A549 (cell line): ENCODE measurements at regions not wholly inside any gene's neighbourhood (a gene's known extent, or its start where the extent isn't known, plus 50 kb on each side); places are given as distances from the start of the nearest gene placed in this dataset.

Source experiments
- EP300 ChIP-seq, 2 experiments: fragments of >200 bp; sonication (Bioruptor Twin); formaldehyde crosslinking; IDR thresholded peaks; 2 replicates in 1 of 2; 3 replicates in 1 of 2; pipeline ENCODE4 v1.6.1; 2016 to 2017
- MAFK ChIP-seq: fragments of 450-650 bp; IDR thresholded peaks from 2 replicates; pipeline ENCODE4 v1.6.1; 2014; ENCODE audit not compliant: partially characterized antibody
- PHF8 ChIP-seq: fragments of 200-600 bp; sonication (generic); IDR thresholded peaks from 2 replicates; pipeline ENCODE4 v1.6.1; 2016; ENCODE audit warnings: low read depth, mild to moderate bottlenecking, antibody characterized with exemption, moderate library complexity, borderline replicate concordance
- POLR2A ChIP-seq: IDR thresholded peaks from 2 replicates; pipeline ENCODE4 v1.6.1; 2012; ENCODE audit warnings: mild to moderate bottlenecking, low read length
- RFX5 ChIP-seq: fragments of 450-650 bp; IDR thresholded peaks from 2 replicates; pipeline ENCODE4 v1.7.1; 2014; ENCODE audit warnings: antibody characterized with exemption, mild to moderate bottlenecking, moderate library complexity
- ZNF302 ChIP-seq: fragments of 250-450 bp; sonication (Bioruptor Pico); IDR thresholded peaks from 2 replicates; pipeline ENCODE4 v1.9.0; 2021; ENCODE audit warnings: inconsistent platforms, mild to moderate bottlenecking, moderate library complexity
- TF ChIP-seq, protein P1 (sequence below): fragments of >200 bp; sonication (Bioruptor Twin); formaldehyde crosslinking; IDR thresholded peaks from 3 replicates; pipeline ENCODE4 v1.5.1; 2016
- TF ChIP-seq, protein P2 (sequence below): fragments of 450-650 bp; IDR thresholded peaks from 2 replicates; pipeline ENCODE4 v1.6.1; 2014; ENCODE audit warnings: antibody characterized with exemption
- TF ChIP-seq, protein P3 (sequence below): fragments of 200-600 bp; sonication (generic); IDR thresholded peaks from 2 replicates; pipeline ENCODE4 v1.6.1; 2016; ENCODE audit warnings: antibody characterized with exemption, mild to moderate bottlenecking, moderate library complexity
- TF ChIP-seq, protein P4 (sequence below): IDR thresholded peaks from 2 replicates; pipeline ENCODE4 v1.6.1; 2012

DNA sequence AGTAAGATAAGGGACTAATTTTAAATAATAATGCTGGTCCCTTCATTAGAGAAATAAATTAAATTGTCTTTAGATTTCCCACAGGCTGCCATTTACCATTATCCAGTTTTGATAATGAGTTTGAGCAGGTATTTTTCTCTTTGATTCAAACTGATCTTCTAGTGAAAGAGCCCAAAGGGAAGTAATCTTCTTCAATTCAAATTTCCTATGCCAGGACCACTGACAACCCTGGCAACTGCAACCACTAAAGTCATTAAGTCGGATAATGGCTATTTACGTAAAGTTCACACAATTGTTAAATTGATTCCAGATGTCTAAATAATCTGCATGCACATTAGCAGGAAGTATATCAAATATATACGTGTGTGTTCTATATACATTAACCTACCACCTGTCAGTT is 399.3 kb downstream of the PTPRC start:
- TF ChIP-seq EP300 (IDR thresholded peaks at IDR 0.05) (no peak), MAFK (no peak), RFX5 (no peak), ZNF302 (CRISPR knock-in tag) (no peak), POLR2A (no peak), PHF8 (no peak)
- TF ChIP-seq, protein P1, sequence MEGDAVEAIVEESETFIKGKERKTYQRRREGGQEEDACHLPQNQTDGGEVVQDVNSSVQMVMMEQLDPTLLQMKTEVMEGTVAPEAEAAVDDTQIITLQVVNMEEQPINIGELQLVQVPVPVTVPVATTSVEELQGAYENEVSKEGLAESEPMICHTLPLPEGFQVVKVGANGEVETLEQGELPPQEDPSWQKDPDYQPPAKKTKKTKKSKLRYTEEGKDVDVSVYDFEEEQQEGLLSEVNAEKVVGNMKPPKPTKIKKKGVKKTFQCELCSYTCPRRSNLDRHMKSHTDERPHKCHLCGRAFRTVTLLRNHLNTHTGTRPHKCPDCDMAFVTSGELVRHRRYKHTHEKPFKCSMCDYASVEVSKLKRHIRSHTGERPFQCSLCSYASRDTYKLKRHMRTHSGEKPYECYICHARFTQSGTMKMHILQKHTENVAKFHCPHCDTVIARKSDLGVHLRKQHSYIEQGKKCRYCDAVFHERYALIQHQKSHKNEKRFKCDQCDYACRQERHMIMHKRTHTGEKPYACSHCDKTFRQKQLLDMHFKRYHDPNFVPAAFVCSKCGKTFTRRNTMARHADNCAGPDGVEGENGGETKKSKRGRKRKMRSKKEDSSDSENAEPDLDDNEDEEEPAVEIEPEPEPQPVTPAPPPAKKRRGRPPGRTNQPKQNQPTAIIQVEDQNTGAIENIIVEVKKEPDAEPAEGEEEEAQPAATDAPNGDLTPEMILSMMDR, result no peak
- TF ChIP-seq, protein P2, sequence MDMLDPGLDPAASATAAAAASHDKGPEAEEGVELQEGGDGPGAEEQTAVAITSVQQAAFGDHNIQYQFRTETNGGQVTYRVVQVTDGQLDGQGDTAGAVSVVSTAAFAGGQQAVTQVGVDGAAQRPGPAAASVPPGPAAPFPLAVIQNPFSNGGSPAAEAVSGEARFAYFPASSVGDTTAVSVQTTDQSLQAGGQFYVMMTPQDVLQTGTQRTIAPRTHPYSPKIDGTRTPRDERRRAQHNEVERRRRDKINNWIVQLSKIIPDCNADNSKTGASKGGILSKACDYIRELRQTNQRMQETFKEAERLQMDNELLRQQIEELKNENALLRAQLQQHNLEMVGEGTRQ, result no peak
- TF ChIP-seq, protein P3, sequence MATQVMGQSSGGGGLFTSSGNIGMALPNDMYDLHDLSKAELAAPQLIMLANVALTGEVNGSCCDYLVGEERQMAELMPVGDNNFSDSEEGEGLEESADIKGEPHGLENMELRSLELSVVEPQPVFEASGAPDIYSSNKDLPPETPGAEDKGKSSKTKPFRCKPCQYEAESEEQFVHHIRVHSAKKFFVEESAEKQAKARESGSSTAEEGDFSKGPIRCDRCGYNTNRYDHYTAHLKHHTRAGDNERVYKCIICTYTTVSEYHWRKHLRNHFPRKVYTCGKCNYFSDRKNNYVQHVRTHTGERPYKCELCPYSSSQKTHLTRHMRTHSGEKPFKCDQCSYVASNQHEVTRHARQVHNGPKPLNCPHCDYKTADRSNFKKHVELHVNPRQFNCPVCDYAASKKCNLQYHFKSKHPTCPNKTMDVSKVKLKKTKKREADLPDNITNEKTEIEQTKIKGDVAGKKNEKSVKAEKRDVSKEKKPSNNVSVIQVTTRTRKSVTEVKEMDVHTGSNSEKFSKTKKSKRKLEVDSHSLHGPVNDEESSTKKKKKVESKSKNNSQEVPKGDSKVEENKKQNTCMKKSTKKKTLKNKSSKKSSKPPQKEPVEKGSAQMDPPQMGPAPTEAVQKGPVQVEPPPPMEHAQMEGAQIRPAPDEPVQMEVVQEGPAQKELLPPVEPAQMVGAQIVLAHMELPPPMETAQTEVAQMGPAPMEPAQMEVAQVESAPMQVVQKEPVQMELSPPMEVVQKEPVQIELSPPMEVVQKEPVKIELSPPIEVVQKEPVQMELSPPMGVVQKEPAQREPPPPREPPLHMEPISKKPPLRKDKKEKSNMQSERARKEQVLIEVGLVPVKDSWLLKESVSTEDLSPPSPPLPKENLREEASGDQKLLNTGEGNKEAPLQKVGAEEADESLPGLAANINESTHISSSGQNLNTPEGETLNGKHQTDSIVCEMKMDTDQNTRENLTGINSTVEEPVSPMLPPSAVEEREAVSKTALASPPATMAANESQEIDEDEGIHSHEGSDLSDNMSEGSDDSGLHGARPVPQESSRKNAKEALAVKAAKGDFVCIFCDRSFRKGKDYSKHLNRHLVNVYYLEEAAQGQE, result no peak
- TF ChIP-seq, protein P4, sequence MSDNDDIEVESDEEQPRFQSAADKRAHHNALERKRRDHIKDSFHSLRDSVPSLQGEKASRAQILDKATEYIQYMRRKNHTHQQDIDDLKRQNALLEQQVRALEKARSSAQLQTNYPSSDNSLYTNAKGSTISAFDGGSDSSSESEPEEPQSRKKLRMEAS, result no peak
